ENCODE measurements at regions not wholly inside any gene's neighbourhood (a gene's known extent, or its start where the extent isn't known, plus 50 kb on each side); places are given as distances from the start of the nearest gene placed in this dataset.

DNA sequence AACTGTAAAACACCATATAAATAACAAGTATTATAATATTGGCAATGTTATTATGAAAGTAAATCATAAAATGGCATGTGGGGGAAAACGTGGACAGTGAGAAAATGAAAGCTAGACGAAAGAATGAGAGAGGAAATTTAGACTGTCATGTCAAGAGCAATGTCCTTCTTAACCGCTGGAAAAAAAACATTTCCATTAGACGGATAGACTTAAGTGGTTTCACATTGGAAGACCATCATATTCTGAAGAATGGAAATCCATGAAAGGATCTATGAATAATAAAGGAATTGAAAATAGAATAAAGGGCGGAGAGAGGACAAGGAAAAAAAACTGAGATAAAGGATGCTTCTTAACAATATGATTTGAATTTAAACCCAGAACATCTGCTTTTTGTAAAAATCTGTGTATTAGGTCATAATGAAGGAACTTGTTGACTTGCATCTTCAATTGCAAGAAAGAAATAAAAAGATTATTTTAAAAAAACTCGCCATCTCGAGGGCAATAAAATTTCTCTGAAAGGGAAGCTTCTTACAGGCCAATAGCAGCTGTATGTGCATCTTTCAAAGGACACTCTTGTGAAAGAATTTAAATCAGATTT lies 90.6 kb downstream of the SPRY2 start (continued):
- TF ChIP-seq, protein P1, sequence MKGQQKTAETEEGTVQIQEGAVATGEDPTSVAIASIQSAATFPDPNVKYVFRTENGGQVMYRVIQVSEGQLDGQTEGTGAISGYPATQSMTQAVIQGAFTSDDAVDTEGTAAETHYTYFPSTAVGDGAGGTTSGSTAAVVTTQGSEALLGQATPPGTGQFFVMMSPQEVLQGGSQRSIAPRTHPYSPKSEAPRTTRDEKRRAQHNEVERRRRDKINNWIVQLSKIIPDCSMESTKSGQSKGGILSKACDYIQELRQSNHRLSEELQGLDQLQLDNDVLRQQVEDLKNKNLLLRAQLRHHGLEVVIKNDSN (CRISPR knock-in tag; IDR thresholded peaks at IDR 0.05) = no peak
- TF ChIP-seq, protein P2, sequence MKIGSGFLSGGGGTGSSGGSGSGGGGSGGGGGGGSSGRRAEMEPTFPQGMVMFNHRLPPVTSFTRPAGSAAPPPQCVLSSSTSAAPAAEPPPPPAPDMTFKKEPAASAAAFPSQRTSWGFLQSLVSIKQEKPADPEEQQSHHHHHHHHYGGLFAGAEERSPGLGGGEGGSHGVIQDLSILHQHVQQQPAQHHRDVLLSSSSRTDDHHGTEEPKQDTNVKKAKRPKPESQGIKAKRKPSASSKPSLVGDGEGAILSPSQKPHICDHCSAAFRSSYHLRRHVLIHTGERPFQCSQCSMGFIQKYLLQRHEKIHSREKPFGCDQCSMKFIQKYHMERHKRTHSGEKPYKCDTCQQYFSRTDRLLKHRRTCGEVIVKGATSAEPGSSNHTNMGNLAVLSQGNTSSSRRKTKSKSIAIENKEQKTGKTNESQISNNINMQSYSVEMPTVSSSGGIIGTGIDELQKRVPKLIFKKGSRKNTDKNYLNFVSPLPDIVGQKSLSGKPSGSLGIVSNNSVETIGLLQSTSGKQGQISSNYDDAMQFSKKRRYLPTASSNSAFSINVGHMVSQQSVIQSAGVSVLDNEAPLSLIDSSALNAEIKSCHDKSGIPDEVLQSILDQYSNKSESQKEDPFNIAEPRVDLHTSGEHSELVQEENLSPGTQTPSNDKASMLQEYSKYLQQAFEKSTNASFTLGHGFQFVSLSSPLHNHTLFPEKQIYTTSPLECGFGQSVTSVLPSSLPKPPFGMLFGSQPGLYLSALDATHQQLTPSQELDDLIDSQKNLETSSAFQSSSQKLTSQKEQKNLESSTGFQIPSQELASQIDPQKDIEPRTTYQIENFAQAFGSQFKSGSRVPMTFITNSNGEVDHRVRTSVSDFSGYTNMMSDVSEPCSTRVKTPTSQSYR (CRISPR knock-in tag; IDR thresholded peaks at IDR 0.05) = no peak
- TF ChIP-seq, protein P3, sequence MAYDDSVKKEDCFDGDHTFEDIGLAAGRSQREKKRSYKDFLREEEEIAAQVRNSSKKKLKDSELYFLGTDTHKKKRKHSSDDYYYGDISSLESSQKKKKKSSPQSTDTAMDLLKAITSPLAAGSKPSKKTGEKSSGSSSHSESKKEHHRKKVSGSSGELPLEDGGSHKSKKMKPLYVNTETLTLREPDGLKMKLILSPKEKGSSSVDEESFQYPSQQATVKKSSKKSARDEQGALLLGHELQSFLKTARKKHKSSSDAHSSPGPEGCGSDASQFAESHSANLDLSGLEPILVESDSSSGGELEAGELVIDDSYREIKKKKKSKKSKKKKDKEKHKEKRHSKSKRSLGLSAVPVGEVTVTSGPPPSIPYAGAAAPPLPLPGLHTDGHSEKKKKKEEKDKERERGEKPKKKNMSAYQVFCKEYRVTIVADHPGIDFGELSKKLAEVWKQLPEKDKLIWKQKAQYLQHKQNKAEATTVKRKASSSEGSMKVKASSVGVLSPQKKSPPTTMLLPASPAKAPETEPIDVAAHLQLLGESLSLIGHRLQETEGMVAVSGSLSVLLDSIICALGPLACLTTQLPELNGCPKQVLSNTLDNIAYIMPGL (CRISPR knock-in tag; IDR thresholded peaks at IDR 0.05) = no peak
- TF ChIP-seq ZNF121 (CRISPR knock-in tag; IDR thresholded peaks at IDR 0.05) (no peak), NFE2L1 (CRISPR knock-in tag; IDR thresholded peaks at IDR 0.05) (no peak), TCF7 (CRISPR knock-in tag; IDR thresholded peaks at IDR 0.05; ENCODE audit: low read depth) (no peak), PRRX2 (CRISPR knock-in tag; IDR thresholded peaks at IDR 0.05) (no peak)
- TF ChIP-seq, protein P4, sequence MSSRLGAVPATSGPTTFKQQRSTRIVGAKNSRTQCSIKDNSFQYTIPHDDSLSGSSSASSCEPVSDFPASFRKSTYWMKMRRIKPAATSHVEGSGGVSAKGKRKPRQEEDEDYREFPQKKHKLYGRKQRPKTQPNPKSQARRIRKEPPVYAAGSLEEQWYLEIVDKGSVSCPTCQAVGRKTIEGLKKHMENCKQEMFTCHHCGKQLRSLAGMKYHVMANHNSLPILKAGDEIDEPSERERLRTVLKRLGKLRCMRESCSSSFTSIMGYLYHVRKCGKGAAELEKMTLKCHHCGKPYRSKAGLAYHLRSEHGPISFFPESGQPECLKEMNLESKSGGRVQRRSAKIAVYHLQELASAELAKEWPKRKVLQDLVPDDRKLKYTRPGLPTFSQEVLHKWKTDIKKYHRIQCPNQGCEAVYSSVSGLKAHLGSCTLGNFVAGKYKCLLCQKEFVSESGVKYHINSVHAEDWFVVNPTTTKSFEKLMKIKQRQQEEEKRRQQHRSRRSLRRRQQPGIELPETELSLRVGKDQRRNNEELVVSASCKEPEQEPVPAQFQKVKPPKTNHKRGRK (CRISPR knock-in tag; IDR thresholded peaks at IDR 0.05; ENCODE audit: borderline replicate concordance) = no peak
- TF ChIP-seq, protein P5, sequence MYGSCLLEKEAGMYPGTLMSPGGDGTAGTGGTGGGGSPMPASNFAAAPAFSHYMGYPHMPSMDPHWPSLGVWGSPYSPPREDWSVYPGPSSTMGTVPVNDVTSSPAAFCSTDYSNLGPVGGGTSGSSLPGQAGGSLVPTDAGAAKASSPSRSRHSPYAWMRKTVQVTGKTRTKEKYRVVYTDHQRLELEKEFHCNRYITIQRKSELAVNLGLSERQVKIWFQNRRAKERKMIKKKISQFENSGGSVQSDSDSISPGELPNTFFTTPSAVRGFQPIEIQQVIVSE (CRISPR knock-in tag; IDR thresholded peaks at IDR 0.05; ENCODE audit: borderline replicate concordance) = no peak

DNA sequence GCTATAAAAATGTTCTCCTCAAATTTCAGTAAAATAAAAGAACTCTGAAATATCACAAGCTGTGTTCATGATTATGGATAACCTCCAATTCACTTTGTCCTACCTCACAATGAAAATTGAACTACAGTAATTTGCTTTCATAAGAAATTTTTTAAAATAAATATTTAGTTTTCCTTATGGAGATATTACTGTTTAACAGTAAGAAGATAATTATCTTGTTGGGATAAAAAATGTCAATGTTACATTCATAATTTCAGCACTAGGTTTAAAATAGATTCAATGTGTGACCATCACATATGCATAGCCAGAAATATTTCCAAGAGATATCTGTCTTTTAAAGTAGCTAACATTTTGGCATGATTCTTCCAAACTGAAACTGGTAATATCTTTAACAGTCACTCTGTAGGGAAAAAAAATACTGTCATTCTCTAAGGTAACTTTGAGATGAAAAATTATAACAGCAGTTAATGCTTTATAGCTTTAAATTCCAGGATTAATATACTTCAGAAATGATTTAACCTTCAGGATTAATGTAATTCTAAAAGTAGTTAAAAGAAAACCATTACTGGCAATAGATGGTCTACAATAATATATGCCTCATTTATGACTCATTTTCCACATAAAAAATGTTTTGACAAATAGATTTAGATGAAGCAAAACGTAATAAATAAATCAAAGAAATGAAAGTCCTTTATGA lies 91.3 kb downstream of the SPRY2 start:
- Mint-ChIP-seq H3K9me3 (peaks cover 5% of the 10 kb centered on the region; the same call in 1 of the 2 replicates), H3K4me1 (peaks cover 10% of the 10 kb centered on the region), H3K4me3 (no peak overlapping the region), H3K36me3 (no peaks in the 10 kb centered on the region), H3K27me3 (ENCODE audit: low read depth) (no peaks in the 10 kb centered on the region), H3K27ac (no peak overlapping the region)
- ChIA-PET POLR2A (no interaction called here), CTCF (no interaction called here)
- TF ChIP-seq ZNF423 (CRISPR knock-in tag; IDR thresholded peaks at IDR 0.05) = no peak
- TF ChIP-seq, protein P6, sequence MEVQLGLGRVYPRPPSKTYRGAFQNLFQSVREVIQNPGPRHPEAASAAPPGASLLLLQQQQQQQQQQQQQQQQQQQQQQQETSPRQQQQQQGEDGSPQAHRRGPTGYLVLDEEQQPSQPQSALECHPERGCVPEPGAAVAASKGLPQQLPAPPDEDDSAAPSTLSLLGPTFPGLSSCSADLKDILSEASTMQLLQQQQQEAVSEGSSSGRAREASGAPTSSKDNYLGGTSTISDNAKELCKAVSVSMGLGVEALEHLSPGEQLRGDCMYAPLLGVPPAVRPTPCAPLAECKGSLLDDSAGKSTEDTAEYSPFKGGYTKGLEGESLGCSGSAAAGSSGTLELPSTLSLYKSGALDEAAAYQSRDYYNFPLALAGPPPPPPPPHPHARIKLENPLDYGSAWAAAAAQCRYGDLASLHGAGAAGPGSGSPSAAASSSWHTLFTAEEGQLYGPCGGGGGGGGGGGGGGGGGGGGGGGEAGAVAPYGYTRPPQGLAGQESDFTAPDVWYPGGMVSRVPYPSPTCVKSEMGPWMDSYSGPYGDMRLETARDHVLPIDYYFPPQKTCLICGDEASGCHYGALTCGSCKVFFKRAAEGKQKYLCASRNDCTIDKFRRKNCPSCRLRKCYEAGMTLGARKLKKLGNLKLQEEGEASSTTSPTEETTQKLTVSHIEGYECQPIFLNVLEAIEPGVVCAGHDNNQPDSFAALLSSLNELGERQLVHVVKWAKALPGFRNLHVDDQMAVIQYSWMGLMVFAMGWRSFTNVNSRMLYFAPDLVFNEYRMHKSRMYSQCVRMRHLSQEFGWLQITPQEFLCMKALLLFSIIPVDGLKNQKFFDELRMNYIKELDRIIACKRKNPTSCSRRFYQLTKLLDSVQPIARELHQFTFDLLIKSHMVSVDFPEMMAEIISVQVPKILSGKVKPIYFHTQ (CRISPR knock-in tag; IDR thresholded peaks at IDR 0.05) = no peak
- TF ChIP-seq, protein P2 (CRISPR knock-in tag; IDR thresholded peaks at IDR 0.05) = no peak
- TF ChIP-seq TP53 (CRISPR knock-in tag; IDR thresholded peaks at IDR 0.05) = no peak
- TF ChIP-seq ZBTB21 (CRISPR knock-in tag; IDR thresholded peaks at IDR 0.05; ENCODE audit: borderline replicate concordance) = no peak
- no peak for TF ChIP-seq IRF2 (CRISPR knock-in tag; IDR thresholded peaks at IDR 0.05; ENCODE audit: borderline replicate concordance, low read depth)
- TF ChIP-seq, protein P7, sequence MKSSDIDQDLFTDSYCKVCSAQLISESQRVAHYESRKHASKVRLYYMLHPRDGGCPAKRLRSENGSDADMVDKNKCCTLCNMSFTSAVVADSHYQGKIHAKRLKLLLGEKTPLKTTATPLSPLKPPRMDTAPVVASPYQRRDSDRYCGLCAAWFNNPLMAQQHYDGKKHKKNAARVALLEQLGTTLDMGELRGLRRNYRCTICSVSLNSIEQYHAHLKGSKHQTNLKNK (CRISPR knock-in tag; IDR thresholded peaks at IDR 0.05) = no peak
- TF ChIP-seq, protein P8, sequence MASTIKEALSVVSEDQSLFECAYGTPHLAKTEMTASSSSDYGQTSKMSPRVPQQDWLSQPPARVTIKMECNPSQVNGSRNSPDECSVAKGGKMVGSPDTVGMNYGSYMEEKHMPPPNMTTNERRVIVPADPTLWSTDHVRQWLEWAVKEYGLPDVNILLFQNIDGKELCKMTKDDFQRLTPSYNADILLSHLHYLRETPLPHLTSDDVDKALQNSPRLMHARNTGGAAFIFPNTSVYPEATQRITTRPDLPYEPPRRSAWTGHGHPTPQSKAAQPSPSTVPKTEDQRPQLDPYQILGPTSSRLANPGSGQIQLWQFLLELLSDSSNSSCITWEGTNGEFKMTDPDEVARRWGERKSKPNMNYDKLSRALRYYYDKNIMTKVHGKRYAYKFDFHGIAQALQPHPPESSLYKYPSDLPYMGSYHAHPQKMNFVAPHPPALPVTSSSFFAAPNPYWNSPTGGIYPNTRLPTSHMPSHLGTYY (CRISPR knock-in tag; IDR thresholded peaks at IDR 0.05) = no peak
- no peak for ATAC-seq
- DNase-seq (ENCODE audit: low spot score) = no peak
